ENCODE measurements at regions not wholly inside any gene's neighbourhood (a gene's known extent, or its start where the extent isn't known, plus 50 kb on each side); places are given as distances from the start of the nearest gene placed in this dataset.
"Not testable (repeated sequence)": the region's sequence is repeated elsewhere in the genome, so short reads cannot be mapped to it uniquely, and the experiment has no call there.

DNA sequence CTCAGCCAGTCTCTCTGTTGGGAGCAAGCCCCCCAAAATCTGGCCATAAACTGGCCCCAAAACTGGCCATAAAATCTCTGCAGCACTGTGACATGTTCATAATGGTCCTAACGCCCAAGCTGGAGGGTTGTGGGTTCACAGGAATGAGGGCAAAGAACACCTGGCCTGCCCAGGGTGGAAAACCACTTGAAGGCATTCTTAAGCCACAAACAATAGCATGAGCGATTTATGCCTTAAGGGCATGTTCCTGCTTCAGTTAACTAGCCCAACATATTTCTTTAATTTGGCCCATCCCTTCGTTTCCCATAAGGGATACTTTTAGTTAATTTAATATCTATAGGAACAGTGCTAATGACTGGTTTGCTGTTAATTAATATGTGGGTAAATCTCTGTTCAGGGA, 205.8 kb downstream of the ALG10 start:
- H3K4me1 ChIP-seq (ENCODE audit: control insufficient read depth in 2 of 3, insufficient read depth in 2 of 3, low read depth in 1 of 3, low read length in 3 of 3); H3K27ac ChIP-seq (ENCODE audit: low read depth in 2 of 2, low read length in 2 of 2); DNase-seq; H3K36me3 ChIP-seq (ENCODE audit: control insufficient read depth in 2 of 3, insufficient read depth in 3 of 3, low read length in 3 of 3); H3K9ac ChIP-seq (ENCODE audit: low read length in 3 of 3); H3K27me3 ChIP-seq (ENCODE audit: control insufficient read depth, insufficient read depth, low read length); intact Hi-C loops (cut with DNase I); FAIRE-seq; H3K4me3 ChIP-seq (ENCODE audit: low read length in 3 of 3); H3K9me3 ChIP-seq (ENCODE audit: control insufficient read depth in 2 of 3, insufficient read depth in 1 of 3, low read length in 3 of 3): not testable (repeated sequence)

DNA sequence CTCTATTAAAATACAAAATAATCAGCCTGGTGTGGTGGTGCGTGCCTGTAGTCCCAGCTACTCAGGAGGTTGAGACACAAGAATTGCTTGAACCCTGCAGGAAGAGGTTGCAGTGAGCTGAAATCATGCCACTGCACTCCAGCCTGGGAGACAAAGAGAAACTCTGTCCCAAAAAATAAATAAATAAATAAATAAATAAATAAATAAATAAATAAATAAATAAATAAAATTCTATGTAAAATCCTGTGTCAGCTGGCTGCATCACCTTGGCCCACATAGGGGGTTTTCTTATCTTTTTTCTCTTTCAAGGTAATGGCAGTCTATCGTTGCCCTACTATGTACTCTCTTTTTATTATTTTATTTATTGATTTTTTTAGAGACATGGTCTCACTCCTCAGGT, 206.7 kb downstream of the ALG10 start:
- H3K27me3 ChIP-seq (ENCODE audit: control insufficient read depth, insufficient read depth, low read length); H3K27ac ChIP-seq (ENCODE audit: low read depth in 2 of 2, low read length in 2 of 2); H3K9me3 ChIP-seq (ENCODE audit: control insufficient read depth in 2 of 3, insufficient read depth in 1 of 3, low read length in 3 of 3); DNase-seq; FAIRE-seq; H3K4me3 ChIP-seq (ENCODE audit: low read length in 3 of 3); H3K36me3 ChIP-seq (ENCODE audit: control insufficient read depth in 2 of 3, insufficient read depth in 3 of 3, low read length in 3 of 3); intact Hi-C loops (cut with DNase I); H3K9ac ChIP-seq (ENCODE audit: low read length in 3 of 3); H3K4me1 ChIP-seq (ENCODE audit: control insufficient read depth in 2 of 3, insufficient read depth in 2 of 3, low read depth in 1 of 3, low read length in 3 of 3): not testable (repeated sequence)

DNA sequence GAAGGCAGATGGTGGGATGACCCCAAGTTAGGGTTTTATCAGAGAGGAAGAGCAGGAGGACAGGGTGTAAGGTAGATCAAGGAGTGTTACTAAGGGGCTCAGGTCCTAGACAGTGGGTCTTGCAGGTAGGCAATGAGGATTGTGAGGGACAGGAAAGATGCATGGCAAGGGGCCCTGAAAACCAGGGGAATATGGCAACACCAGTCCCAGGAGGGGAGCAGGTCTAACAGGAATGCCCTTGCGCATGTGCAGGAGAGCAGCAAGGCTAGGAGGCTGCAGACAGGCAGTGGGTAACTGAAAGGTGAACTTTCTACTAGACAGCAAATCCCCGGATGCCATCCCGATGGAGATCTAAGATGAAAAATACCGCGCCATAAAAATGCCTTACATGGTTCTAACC, 211.3 kb downstream of the ALG10 start:
- Histone ChIP-seq H3K9me3 (ENCODE audit: control insufficient read depth in 2 of 3, insufficient read depth in 1 of 3, low read length in 3 of 3) (peaks cover 0 to 5% (median 0%) of the 10 kb centered on the region in 3 donors), H3K9ac (ENCODE audit: low read length in 3 of 3) (no peak overlapping the region), H3K36me3 (ENCODE audit: control insufficient read depth in 2 of 3, insufficient read depth in 3 of 3, low read length in 3 of 3) (no peaks in the 10 kb centered on the region), H3K27ac (ENCODE audit: low read depth in 2 of 2, low read length in 2 of 2) (no peak overlapping the region), H3K27me3 (ENCODE audit: control insufficient read depth, insufficient read depth, low read length) (no peaks in the 10 kb centered on the region), H3K4me1 (ENCODE audit: control insufficient read depth in 2 of 3, insufficient read depth in 2 of 3, low read depth in 1 of 3, low read length in 3 of 3) (no peaks in the 10 kb centered on the region), H3K4me3 (ENCODE audit: low read length in 3 of 3) (no peak overlapping the region)
- FAIRE-seq (no peak), DNase-seq (no peak)
- TF ChIP-seq, protein P1, sequence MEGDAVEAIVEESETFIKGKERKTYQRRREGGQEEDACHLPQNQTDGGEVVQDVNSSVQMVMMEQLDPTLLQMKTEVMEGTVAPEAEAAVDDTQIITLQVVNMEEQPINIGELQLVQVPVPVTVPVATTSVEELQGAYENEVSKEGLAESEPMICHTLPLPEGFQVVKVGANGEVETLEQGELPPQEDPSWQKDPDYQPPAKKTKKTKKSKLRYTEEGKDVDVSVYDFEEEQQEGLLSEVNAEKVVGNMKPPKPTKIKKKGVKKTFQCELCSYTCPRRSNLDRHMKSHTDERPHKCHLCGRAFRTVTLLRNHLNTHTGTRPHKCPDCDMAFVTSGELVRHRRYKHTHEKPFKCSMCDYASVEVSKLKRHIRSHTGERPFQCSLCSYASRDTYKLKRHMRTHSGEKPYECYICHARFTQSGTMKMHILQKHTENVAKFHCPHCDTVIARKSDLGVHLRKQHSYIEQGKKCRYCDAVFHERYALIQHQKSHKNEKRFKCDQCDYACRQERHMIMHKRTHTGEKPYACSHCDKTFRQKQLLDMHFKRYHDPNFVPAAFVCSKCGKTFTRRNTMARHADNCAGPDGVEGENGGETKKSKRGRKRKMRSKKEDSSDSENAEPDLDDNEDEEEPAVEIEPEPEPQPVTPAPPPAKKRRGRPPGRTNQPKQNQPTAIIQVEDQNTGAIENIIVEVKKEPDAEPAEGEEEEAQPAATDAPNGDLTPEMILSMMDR (IDR thresholded peaks at IDR 0.05; ENCODE audit: borderline replicate concordance, extremely low read depth, insufficient read depth), result no peak
- intact Hi-C loops (cut with DNase I), result no loop called here

DNA sequence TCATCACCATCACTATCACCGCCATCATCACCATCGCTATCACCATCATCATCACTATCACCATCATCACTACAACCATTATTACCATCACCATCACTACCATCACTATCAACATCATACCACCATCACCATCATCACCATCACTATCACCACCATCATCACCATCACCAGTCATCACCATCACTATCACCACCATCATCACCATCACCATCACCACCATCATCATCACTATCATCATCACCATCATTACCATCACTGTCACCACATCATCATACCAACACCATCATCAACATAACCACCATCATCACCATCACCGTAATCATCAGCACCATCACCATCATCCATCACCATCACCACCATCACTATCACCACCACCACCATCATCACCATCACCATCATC, 213.8 kb downstream of the ALG10 start:
- FAIRE-seq, result no peak
- TF ChIP-seq, protein P1 (IDR thresholded peaks at IDR 0.05; ENCODE audit: borderline replicate concordance, extremely low read depth, insufficient read depth), result no peak
- peak overlapping the region in 1 of 3 donors; percentile 21 for H3K4me3 ChIP-seq (ENCODE audit: low read length in 3 of 3)
- intact Hi-C loops (cut with DNase I), result no loop called here
- no peak overlapping the region for H3K27ac ChIP-seq (ENCODE audit: low read depth in 2 of 2, low read length in 2 of 2)
- DNase-seq, result no peak
- H3K9ac ChIP-seq (ENCODE audit: low read length in 3 of 3), result no peak overlapping the region
- peaks cover 0 to 5% (median 0%) of the 10 kb centered on the region in 3 donors for H3K9me3 ChIP-seq (ENCODE audit: control insufficient read depth in 2 of 3, insufficient read depth in 1 of 3, low read length in 3 of 3)
- H3K36me3 ChIP-seq (ENCODE audit: control insufficient read depth in 2 of 3, insufficient read depth in 3 of 3, low read length in 3 of 3), result no peaks in the 10 kb centered on the region
- no peaks in the 10 kb centered on the region for H3K27me3 ChIP-seq (ENCODE audit: control insufficient read depth, insufficient read depth, low read length)
- H3K4me1 ChIP-seq (ENCODE audit: control insufficient read depth in 2 of 3, insufficient read depth in 2 of 3, low read depth in 1 of 3, low read length in 3 of 3), result no peaks in the 10 kb centered on the region

DNA sequence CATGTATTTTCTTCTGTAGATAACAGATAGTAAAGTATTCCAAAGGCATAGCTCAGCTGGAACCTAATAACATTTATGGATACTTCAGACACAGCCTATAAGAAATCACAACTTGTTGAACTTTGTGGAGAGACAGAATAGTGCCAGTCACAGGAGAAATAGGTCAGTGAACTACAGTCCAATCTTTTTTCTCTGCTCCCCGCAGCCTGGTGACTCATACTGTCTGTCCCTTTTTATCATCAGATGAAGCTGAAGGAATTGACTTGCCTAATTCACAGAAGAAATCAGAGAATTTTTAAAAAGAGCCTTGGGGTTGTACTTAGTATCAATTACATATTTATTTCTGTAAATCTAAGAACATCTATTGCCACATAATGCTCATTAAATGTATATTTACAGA, 222.3 kb downstream of the ALG10 start:
- no peak for DNase-seq
- TF ChIP-seq, protein P1 (IDR thresholded peaks at IDR 0.05; ENCODE audit: borderline replicate concordance, extremely low read depth, insufficient read depth), result no peak
- H3K4me1 ChIP-seq (ENCODE audit: control insufficient read depth in 2 of 3, insufficient read depth in 2 of 3, low read depth in 1 of 3, low read length in 3 of 3), result no peaks in the 10 kb centered on the region
- no peaks in the 10 kb centered on the region for H3K36me3 ChIP-seq (ENCODE audit: control insufficient read depth in 2 of 3, insufficient read depth in 3 of 3, low read length in 3 of 3)
- H3K4me3 ChIP-seq (ENCODE audit: low read length in 3 of 3), result no peak overlapping the region
- H3K27ac ChIP-seq (ENCODE audit: low read depth in 2 of 2, low read length in 2 of 2), result no peak overlapping the region
- H3K9ac ChIP-seq (ENCODE audit: low read length in 3 of 3), result no peak overlapping the region
- FAIRE-seq, result no peak
- no peaks in the 10 kb centered on the region for H3K27me3 ChIP-seq (ENCODE audit: control insufficient read depth, insufficient read depth, low read length)
- intact Hi-C loops (cut with DNase I), result no loop called here
- H3K9me3 ChIP-seq (ENCODE audit: control insufficient read depth in 2 of 3, insufficient read depth in 1 of 3, low read length in 3 of 3), result no peaks in the 10 kb centered on the region
